Muscle layer of colon (tissue), 2 donors: ENCODE measurements at regions not wholly inside any gene's neighbourhood (a gene's known extent, or its start where the extent isn't known, plus 50 kb on each side); places are given as distances from the start of the nearest gene placed in this dataset.
"Not testable (repeated sequence)": the region's sequence is repeated elsewhere in the genome, so short reads cannot be mapped to it uniquely, and the experiment has no call there.

ENCODE experiments used
- H3K27ac ChIP-seq: one replicate; pipeline ENCODE4 v1.7.0; 2013; ENCODE audit warnings: low read depth, mild to moderate bottlenecking, low read length, moderate library complexity
- H3K27me3 ChIP-seq, 2 donors: one replicate each; pipeline ENCODE4 v1.7.0; 2013; ENCODE audit warnings: low read length in 2 of 2, mild to moderate bottlenecking in 2 of 2; ENCODE audit not compliant: insufficient read depth in 2 of 2, control insufficient read depth in 1 of 2
- H3K36me3 ChIP-seq: one replicate; pipeline ENCODE4 v1.7.0; 2013; ENCODE audit warnings: mild to moderate bottlenecking, low read length; ENCODE audit not compliant: insufficient read depth
- H3K4me1 ChIP-seq: one replicate; pipeline ENCODE4 v1.7.0; 2013; ENCODE audit warnings: mild to moderate bottlenecking, low read length; ENCODE audit not compliant: insufficient read depth
- H3K4me3 ChIP-seq, 2 donors: one replicate each; pipeline ENCODE4 v1.7.0; 2013; ENCODE audit warnings: low read length in 2 of 2, low read depth in 1 of 2, mild to moderate bottlenecking in 1 of 2, moderate library complexity in 1 of 2
- H3K9ac ChIP-seq: one replicate; pipeline ENCODE4 v1.7.0; 2013; ENCODE audit warnings: low read length
- H3K9me3 ChIP-seq: one replicate; pipeline ENCODE4 v1.7.0; 2013; ENCODE audit warnings: mild to moderate bottlenecking, low read length
- donor health status: abdominal sarcoma.
- donor health status: Adenocarcinoma of cecum.

GRCh38 chr4:125594056-125594602 is 279.4 kb downstream of the FAT4 start:
- no peak overlapping the region for H3K9ac ChIP-seq
- no peaks in the 10 kb centered on the region for H3K9me3 ChIP-seq
- H3K36me3 ChIP-seq = no peaks in the 10 kb centered on the region
- no peaks in the 10 kb centered on the region for H3K4me1 ChIP-seq
- H3K27me3 ChIP-seq = no peaks in the 10 kb centered on the region
- H3K4me3 ChIP-seq = no peak overlapping the region
- H3K27ac ChIP-seq = no peak overlapping the region

- not testable (repeated sequence) for H3K9me3 ChIP-seq, H3K4me3 ChIP-seq, H3K27ac ChIP-seq, H3K27me3 ChIP-seq, H3K4me1 ChIP-seq, H3K36me3 ChIP-seq, H3K9ac ChIP-seq
These were observed 291.2 kb downstream of the FAT4 start for GRCh38 chr4:125605926-125606325.

DNA sequence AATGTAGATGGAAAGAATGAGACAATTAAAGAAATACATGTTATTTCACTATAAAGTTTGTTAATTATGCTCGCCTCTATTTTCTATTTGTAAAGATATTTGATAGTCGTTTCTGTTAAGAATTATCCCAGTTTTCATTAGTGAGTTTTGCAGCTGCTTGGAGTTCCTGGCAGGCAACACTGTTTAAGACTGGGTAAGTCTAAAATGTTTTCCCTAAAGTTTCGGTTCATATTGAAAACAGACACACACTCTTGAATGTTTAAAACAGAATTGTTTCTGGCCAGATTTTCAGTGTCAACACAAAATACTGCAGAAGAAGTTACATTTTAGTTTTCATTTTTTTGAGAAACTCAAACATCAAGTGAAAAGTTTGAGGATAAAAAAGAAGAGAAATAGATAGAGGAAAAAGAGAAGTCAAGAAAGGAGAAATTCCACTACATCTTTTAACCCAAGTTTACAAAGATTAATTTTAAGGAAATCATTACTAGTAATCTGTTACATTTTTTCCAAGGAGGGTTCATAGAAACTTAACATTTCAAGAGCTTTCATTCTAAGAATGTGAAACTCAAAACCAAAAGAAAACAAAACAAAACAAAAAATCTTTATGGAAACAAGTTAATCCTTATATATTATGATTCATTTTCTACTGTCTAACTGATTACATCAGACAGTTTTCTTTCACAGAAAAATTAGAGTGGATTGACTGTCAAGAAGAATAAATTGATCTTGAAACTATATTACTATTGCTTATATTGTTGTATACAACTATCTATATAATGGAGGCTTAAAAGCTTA is 305.5 kb downstream of the FAT4 start:
- no peak overlapping the region for H3K4me3 ChIP-seq
- H3K27me3 ChIP-seq = no peaks in the 10 kb centered on the region
- no peaks in the 10 kb centered on the region for H3K4me1 ChIP-seq
- no peak overlapping the region for H3K27ac ChIP-seq
- H3K9me3 ChIP-seq = no peaks in the 10 kb centered on the region
- no peak overlapping the region for H3K9ac ChIP-seq
- H3K36me3 ChIP-seq = no peaks in the 10 kb centered on the region

- Histone ChIP-seq H3K9ac (no peak overlapping the region), H3K27ac (no peak overlapping the region), H3K36me3 (no peaks in the 10 kb centered on the region), H3K27me3 (no peaks in the 10 kb centered on the region), H3K9me3 (no peaks in the 10 kb centered on the region), H3K4me1 (no peaks in the 10 kb centered on the region), H3K4me3 (no peak overlapping the region)
These were observed 310.2 kb downstream of the FAT4 start for GRCh38 chr4:125624951-125625350.

DNA sequence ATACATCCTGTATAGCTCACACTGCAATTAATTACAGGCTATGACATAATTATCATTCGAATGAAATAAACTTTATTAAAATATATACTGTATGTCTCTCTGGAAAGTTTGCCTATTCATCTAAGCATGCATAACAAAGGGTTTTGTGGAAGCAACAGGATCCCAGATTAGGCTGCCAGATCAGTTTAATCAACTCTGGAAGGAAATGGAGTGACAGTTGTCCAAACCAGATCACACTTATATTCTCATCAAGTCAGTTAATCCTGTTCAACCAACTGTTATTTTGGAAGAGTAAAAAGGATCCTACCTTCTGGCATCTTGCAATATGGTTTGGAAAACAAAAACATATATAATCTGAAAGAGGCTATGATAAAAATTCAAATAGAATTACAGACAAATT is 312.2 kb downstream of the FAT4 start:
- no peaks in the 10 kb centered on the region for H3K27me3 ChIP-seq
- no peaks in the 10 kb centered on the region for H3K36me3 ChIP-seq
- no peak overlapping the region for H3K9ac ChIP-seq
- H3K27ac ChIP-seq = no peak overlapping the region
- no peaks in the 10 kb centered on the region for H3K4me1 ChIP-seq
- H3K9me3 ChIP-seq = no peaks in the 10 kb centered on the region
- H3K4me3 ChIP-seq = no peak overlapping the region

GRCh38 chr4:125639182-125639621 is 324.4 kb downstream of the FAT4 start:
- no peaks in the 10 kb centered on the region for H3K36me3 ChIP-seq

DNA sequence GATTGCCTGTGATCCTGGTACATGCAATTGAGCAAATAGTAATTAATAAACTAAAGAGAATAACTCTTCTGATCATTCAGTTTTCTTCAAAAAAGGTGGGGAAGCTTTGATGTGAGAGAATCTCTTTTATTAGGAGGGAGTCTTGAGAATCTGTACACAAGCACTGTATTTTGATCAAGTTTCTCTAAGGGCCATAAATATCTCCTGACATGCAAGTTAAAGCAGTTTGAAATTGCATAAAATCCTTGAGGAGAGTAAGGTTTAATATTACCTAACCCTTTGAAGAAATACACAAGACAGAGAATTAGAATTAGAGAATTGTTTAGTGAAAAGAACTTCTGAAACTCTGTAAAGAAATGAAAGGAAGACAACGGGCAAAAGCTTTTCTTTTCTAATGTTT is 326.9 kb downstream of the FAT4 start:
- Histone ChIP-seq H3K27me3 (no peaks in the 10 kb centered on the region), H3K27ac (no peak overlapping the region), H3K4me3 (no peak overlapping the region), H3K36me3 (no peaks in the 10 kb centered on the region), H3K9ac (no peak overlapping the region), H3K4me1 (no peaks in the 10 kb centered on the region), H3K9me3 (no peaks in the 10 kb centered on the region)

More at GRCh38 chr4:125639182-125639621, 324.4 kb downstream of the FAT4 start:
- H3K27me3 ChIP-seq = no peaks in the 10 kb centered on the region
- H3K4me3 ChIP-seq = no peak overlapping the region
- H3K4me1 ChIP-seq = no peaks in the 10 kb centered on the region
- H3K9ac ChIP-seq = no peak overlapping the region
- H3K9me3 ChIP-seq = no peaks in the 10 kb centered on the region
- H3K27ac ChIP-seq = no peak overlapping the region

DNA sequence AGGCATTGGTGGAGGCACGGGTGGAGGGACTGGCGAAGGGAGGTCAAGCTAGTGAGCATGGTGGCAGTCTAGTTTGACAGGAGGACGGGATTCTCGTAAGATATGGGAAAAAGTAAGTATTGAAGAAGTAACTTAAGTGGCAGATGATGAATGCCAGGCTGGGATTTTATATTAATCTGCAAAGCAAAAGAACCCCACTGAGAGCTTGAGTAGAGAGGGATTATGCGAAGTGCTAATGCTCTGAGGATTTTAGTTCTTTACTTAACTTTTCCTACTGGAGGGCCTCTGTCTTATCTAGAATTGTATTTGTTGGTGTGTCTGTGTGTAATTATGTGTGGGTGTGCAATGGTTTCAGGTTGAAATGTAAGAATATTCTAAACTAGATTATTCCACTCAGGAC is 327.9 kb downstream of the FAT4 start:
- H3K27ac ChIP-seq = no peak overlapping the region
- H3K36me3 ChIP-seq = no peaks in the 10 kb centered on the region
- no peaks in the 10 kb centered on the region for H3K27me3 ChIP-seq
- H3K4me1 ChIP-seq = no peaks in the 10 kb centered on the region
- H3K4me3 ChIP-seq = no peak overlapping the region
- no peaks in the 10 kb centered on the region for H3K9me3 ChIP-seq
- no peak overlapping the region for H3K9ac ChIP-seq

- H3K4me3 ChIP-seq = no peak overlapping the region
- no peaks in the 10 kb centered on the region for H3K27me3 ChIP-seq
- H3K4me1 ChIP-seq = no peaks in the 10 kb centered on the region
- H3K9ac ChIP-seq = no peak overlapping the region
- H3K27ac ChIP-seq = no peak overlapping the region
- H3K9me3 ChIP-seq = no peaks in the 10 kb centered on the region
- no peaks in the 10 kb centered on the region for H3K36me3 ChIP-seq
These were observed 334.7 kb downstream of the FAT4 start for GRCh38 chr4:125649452-125649851.

GRCh38 chr4:125650557-125650956 is 335.8 kb downstream of the FAT4 start:
- Histone ChIP-seq H3K9ac (no peak overlapping the region), H3K4me3 (no peak overlapping the region), H3K27ac (no peak overlapping the region), H3K36me3 (no peaks in the 10 kb centered on the region), H3K9me3 (no peaks in the 10 kb centered on the region), H3K27me3 (no peaks in the 10 kb centered on the region), H3K4me1 (no peaks in the 10 kb centered on the region)

DNA sequence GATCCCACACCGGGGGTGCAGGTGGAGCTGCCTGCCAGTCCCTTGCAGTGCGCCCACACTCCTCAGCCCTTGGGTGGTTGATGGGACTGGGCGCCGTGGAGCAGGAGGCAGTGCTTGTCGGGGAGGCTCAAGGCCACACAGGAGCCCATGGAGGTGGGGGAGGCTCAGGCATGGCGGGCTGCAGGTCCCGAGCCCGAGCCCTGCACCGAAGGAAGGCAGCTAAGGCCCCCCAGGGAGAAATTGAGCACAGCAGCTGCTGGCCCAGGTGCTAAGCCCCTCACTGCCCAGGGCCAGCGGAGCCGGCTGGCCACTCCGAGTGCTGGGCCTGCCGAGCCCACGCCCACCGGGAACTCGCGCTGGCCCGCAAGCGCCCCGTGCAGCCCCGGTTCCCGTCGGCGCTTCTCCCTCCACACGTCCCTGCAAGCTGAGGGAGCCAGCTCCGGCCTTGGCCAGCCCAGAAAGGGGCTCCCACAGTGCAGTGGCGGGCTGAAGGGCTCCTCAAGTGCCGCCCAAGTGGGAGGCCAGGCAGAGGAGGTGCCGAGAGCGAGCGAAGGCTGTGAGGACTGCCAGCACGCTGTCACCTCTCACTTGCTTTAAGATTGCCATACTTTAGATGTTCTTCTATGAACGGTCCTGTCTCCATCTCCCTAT is 337.1 kb downstream of the FAT4 start:
- not testable (repeated sequence) for H3K27me3 ChIP-seq, H3K4me3 ChIP-seq, H3K9me3 ChIP-seq, H3K9ac ChIP-seq, H3K36me3 ChIP-seq, H3K4me1 ChIP-seq, H3K27ac ChIP-seq
